ENCODE measurements at regions not wholly inside any gene's neighbourhood (a gene's known extent, or its start where the extent isn't known, plus 50 kb on each side); places are given as distances from the start of the nearest gene placed in this dataset.

- 15 to 31% (median 19%) methylated on average over 2 of the region's 2 CpGs for WGBS, 3 donors
- no peak for DNase-seq
- Histone ChIP-seq H3K36me3 (ENCODE audit: insufficient read depth in 1 of 2, low read depth in 1 of 2) (no peaks in the 10 kb centered on the region), H3K9me3 (no peaks in the 10 kb centered on the region), H3K27me3 (ENCODE audit: insufficient read depth in 3 of 3, low read length in 2 of 3) (no peaks in the 10 kb centered on the region), H3K27ac (no peak overlapping the region), H3K4me1 (no peaks in the 10 kb centered on the region), H3K4me3 (no peak overlapping the region)
- ATAC-seq, result no peak
- TF ChIP-seq CTCF (IDR thresholded peaks at IDR 0.05), result no peak
- intact Hi-C loops (cut with DNase I), result no loop called here
Measured at GRCh38 chr9:26181836-26182235, 503.6 kb upstream of the TUSC1 start.

GRCh38 chr9:26176628-26177027 lies 498.4 kb upstream of the TUSC1 start:
- Histone ChIP-seq H3K27ac (no peak overlapping the region), H3K36me3 (ENCODE audit: insufficient read depth in 1 of 2, low read depth in 1 of 2) (no peaks in the 10 kb centered on the region), H3K9me3 (no peaks in the 10 kb centered on the region), H3K4me3 (no peak overlapping the region), H3K4me1 (no peaks in the 10 kb centered on the region), H3K27me3 (ENCODE audit: insufficient read depth in 3 of 3, low read length in 2 of 3) (no peaks in the 10 kb centered on the region)
- ATAC-seq (no peak), DNase-seq (no peak)
- TF ChIP-seq CTCF (IDR thresholded peaks at IDR 0.05), result no peak
- intact Hi-C loops (cut with DNase I), result no loop called here
- WGBS, 3 donors, result 87 to 91% (median 89%) methylated on average over 1 of the region's 1 CpG

- H3K4me1 ChIP-seq, result no peaks in the 10 kb centered on the region
- H3K27ac ChIP-seq, result no peak overlapping the region
- TF ChIP-seq CTCF (IDR thresholded peaks at IDR 0.05), result no peak
- no peaks in the 10 kb centered on the region for H3K9me3 ChIP-seq
- intact Hi-C loops (cut with DNase I), result no loop called here
- DNase-seq (no peak), ATAC-seq (no peak)
- H3K36me3 ChIP-seq (ENCODE audit: insufficient read depth in 1 of 2, low read depth in 1 of 2), result no peaks in the 10 kb centered on the region
- H3K4me3 ChIP-seq, result no peak overlapping the region
- 75 to 81% (median 79%) methylated on average over 1 of the region's 1 CpG for WGBS, 3 donors
- H3K27me3 ChIP-seq (ENCODE audit: insufficient read depth in 3 of 3, low read length in 2 of 3), result no peaks in the 10 kb centered on the region
Measured at GRCh38 chr9:26175264-26175663, 497.0 kb upstream of the TUSC1 start.

GRCh38 chr9:26172301-26172700 lies 494.1 kb upstream of the TUSC1 start:
- WGBS, 3 donors, result 76 to 79% (median 77%) methylated on average over 2 of the region's 2 CpGs

More at GRCh38 chr9:26172301-26172700, 494.1 kb upstream of the TUSC1 start:
- Histone ChIP-seq H3K27me3 (ENCODE audit: insufficient read depth in 3 of 3, low read length in 2 of 3) (no peaks in the 10 kb centered on the region), H3K36me3 (ENCODE audit: insufficient read depth in 1 of 2, low read depth in 1 of 2) (no peaks in the 10 kb centered on the region), H3K9me3 (no peaks in the 10 kb centered on the region), H3K27ac (no peak overlapping the region), H3K4me3 (no peak overlapping the region), H3K4me1 (no peaks in the 10 kb centered on the region)
- no peak for TF ChIP-seq CTCF (IDR thresholded peaks at IDR 0.05)
- ATAC-seq (no peak), DNase-seq (no peak)
- intact Hi-C loops (cut with DNase I), result no loop called here

Data from psoas muscle (tissue), 7 donors.